ENCODE measurements at regions not wholly inside any gene's neighbourhood (a gene's known extent, or its start where the extent isn't known, plus 50 kb on each side); places are given as distances from the start of the nearest gene placed in this dataset.

GRCh38 chr22:44580176-44581095, 82.4 kb upstream of the RTL6 start:
- H3K79me2 ChIP-seq (ENCODE audit: control insufficient read depth, insufficient read depth, low read length), result no peaks in the 10 kb centered on the region
- DNase-seq (ENCODE audit: extremely low read depth in 1 of 4, low spot score in 3 of 4) (no peak), FAIRE-seq (no peak), ATAC-seq (no peak)
- H3K9me1 ChIP-seq (ENCODE audit: control insufficient read depth, insufficient read depth, low read length), result no peaks in the 10 kb centered on the region
- in situ Hi-C loops (cut with MboI), result no loop called here
- 2% methylated on average over 15 of the region's 22 CpGs for WGBS (ENCODE audit: insufficient coverage, low coverage, missing lambda C conversion rate)
- no peak overlapping the region for H3K4me3 ChIP-seq
- TF ChIP-seq POU5F1 (IDR thresholded peaks at IDR 0.05; ENCODE audit: borderline replicate concordance, low read depth, low read length, partially characterized antibody) (no peak), PTRF (tag; IDR thresholded peaks at IDR 0.05) (no peak), LCOR (CRISPR knock-in tag; IDR thresholded peaks at IDR 0.05) (no peak), HDAC6 (IDR thresholded peaks at IDR 0.05; ENCODE audit: low read depth, low read length) (no peak)
- no peak overlapping the region for H3K9ac ChIP-seq (ENCODE audit: insufficient read depth in 1 of 2, low read depth in 2 of 2, low read length in 2 of 2)
- no TSS peak for BruUV-seq (replicated peaks)
- intact Hi-C loops (cut with micrococcal nuclease), result no loop called here
- H3K4me1 ChIP-seq (replicated peaks in 1 of 2; ENCODE audit: control insufficient read depth in 2 of 2, insufficient read depth in 2 of 2, low read length in 2 of 2), result no peaks in the 10 kb centered on the region
- H3K36me3 ChIP-seq (ENCODE audit: control insufficient read depth, insufficient read depth, low read length), result no peaks in the 10 kb centered on the region
- H3K4me2 ChIP-seq (ENCODE audit: insufficient read depth, low read length), result no peak overlapping the region
- H3K27ac ChIP-seq (ENCODE audit: extremely low read depth, low read depth, low read length), result no peak overlapping the region
- no peaks in the 10 kb centered on the region for H4K20me1 ChIP-seq (replicated peaks; ENCODE audit: control insufficient read depth, insufficient read depth, low read length)
- POLR2A ChIA-PET, result interaction anchor here (1.5 kb wide), 1 partner anchor 10 kb away, joined by 3 read pairs; no protein-coding TSS in a partner anchor
- CTCF ChIA-PET (ENCODE audit: low intra/inter-chr PET ratio), result no interaction called here
- no peaks in the 10 kb centered on the region for H3K9me3 ChIP-seq (replicated peaks; ENCODE audit: control insufficient read depth, insufficient read depth, low read depth, low read length)
- no peak overlapping the region for H2AFZ ChIP-seq (ENCODE audit: low read depth, low read length)
- peaks cover 4 to 46% of the 10 kb centered on the region in 2 experiments; a peak in 4 of 5 replicates for H3K27me3 ChIP-seq (ENCODE audit: control insufficient read depth in 2 of 2, insufficient read depth in 2 of 2, low read length in 2 of 2)

All from K562 (cell line).